A172 (cell line): ENCODE measurements at regions not wholly inside any gene's neighbourhood (a gene's known extent, or its start where the extent isn't known, plus 50 kb on each side); places are given as distances from the start of the nearest gene placed in this dataset.
"Not testable (repeated sequence)": the region's sequence is repeated elsewhere in the genome, so short reads cannot be mapped to it uniquely, and the experiment has no call there.

ENCODE experiments used
- DNase-seq: peaks from one replicate; pipeline ENCODE4 v3.0.0-alpha.2; 2015; ENCODE audit warnings: low spot score

- DNase-seq = not testable (repeated sequence)
Measured at GRCh38 chr10:38362514-38362913, 268.4 kb downstream of the ZNF37A start.

GRCh38 chr10:38364073-38364472 is 269.9 kb downstream of the ZNF37A start:
- DNase-seq = not testable (repeated sequence)

- peak; percentile 15 for DNase-seq
Measured at GRCh38 chr10:38365917-38366316, 271.8 kb downstream of the ZNF37A start.

GRCh38 chr10:38383800-38384199 is 289.7 kb downstream of the ZNF37A start:
- not testable (repeated sequence) for DNase-seq

DNA sequence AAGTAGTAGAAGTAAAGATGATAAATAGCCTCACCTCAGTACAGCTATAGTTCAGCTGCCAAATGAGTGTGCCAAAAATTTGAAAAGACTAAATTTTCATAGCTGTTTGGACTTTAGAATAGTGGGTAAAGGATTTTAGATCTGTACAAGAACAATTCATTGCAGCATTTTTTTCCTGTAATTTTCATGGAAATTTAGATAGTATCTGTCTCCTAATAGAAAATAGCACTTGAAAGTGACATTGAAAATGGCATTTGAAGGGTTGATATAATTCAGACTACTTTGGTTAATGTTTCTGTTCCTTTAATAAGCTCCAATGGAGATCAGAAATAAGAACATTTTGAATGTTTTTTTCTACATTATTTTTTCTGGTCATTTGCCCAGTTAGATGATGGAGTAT is 292.7 kb downstream of the ZNF37A start:
- not testable (repeated sequence) for DNase-seq

DNA sequence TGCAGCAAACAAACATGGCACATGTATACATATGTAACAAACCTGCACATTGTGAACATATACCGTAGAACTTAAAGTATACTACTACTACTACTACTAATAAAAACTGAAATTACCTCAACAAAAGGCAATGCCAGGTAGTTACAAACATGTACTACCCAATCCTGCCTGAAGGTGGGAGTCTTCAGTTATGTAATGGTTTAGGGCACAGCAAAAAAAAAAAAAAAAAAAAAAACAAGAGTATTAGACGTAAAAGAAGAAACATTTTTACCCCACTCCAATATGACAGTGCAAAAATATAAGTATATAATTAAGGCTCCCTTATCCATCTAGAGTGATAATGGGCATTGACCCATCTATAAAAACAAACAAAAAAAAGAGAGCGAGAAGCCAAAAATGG is 296.6 kb downstream of the ZNF37A start:
- peak; percentile 15 for DNase-seq

GRCh38 chr10:38395465-38395864 is 301.3 kb downstream of the ZNF37A start:
- not testable (repeated sequence) for DNase-seq

- DNase-seq = not testable (repeated sequence)
Measured at GRCh38 chr10:38396178-38396954, 302.2 kb downstream of the ZNF37A start.

GRCh38 chr10:38401565-38401964 is 307.4 kb downstream of the ZNF37A start:
- DNase-seq = not testable (repeated sequence)

DNA sequence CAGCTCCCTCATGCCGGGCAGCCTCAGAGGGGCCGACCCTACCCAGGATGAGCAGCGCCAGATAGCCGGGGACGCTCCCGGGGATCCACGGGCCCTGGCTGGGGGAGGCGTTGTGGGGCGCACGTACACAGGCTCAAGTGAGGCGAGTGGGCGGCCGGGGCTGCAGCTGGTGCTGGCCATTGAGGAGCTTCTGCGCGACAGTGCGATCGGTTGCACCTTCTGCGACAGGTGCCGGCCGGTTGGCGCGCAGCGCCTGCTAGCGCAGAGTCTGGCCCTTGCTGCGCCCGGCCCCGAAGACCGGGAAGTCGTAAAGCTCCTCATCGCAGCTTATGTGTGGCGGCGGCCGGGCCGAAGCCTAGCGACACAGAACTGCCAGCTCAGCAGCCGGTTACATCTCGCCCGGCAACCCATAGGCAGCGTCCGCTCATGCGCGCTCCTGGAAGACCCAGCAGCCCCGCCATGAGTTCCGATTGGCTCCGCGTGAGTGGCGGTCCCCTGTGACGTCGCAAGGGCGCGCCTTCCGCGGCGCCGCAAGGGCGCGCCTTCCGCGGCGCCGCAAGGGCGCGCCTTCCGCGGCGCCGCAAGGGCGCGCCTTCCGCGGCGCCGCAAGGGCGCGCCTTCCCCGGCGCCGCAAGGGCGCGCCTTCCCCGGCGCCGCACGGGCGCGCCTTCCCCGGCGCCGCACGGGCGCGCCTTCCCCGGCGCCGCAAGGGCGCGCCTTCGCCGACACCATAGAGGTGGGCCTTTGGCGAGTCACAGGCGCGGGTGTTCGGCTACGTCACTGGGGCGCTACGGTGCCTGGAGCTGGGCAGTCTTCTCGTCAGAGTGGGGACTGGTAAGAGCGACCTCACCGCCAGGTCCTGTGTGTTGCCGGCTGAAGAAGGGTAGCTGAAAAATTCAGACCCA is 308.6 kb downstream of the ZNF37A start:
- peak; percentile 92 for DNase-seq

DNA sequence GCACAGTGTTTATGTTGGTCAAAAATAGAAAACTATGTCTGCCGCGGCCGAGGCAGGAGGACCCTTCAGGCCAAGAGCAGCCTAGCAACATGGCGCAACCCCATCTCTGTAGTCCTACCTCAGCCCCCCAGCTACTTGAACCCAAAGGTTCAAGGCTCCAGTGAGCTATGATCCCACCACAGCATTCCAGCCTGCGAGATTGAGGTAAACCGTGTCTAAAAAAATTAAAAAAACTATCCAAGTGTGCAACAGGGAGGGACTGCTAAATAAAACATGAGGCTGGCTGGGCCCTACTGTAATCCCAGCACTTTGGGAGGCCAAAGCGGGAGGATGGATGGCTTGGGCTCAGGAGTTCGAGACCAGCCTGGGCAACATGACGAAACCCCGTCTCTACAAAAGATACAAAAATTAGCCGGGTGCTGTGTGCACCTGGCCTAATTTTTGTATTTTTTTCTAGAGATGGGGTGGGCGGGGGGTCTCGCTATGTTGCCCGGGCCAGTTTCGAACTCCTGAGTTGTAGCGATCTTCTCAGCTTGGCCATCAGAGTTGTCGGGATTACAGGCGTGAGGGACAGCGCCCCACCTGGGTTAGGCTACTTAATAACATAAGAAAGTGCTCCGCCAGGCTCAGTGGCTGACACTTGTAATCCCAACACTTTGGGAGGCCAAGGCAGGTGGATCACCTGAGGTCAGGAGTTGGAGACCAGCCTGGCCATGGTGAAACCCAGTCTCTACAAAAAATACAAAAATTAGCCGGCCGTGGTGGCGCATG is 309.4 kb downstream of the ZNF37A start:
- DNase-seq = peak; percentile 4

DNA sequence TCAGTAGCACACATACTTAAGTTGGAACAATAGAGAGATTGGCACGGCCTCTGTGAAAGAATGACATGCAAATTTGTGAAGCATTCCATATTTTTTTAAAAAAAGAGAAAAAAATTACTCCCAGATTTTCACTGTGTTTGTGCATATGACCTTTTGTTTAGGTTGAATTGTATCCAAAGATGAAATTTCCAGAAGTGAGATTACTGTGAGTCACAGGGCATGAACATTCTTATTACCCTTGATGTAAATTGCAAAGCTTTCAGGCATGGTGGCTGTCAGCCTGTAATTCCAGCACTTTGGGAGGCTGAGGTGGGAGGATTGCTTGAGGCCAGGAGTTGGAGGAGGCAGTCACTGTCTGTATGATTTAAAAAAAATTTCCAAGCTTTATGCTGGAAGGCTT is 329.5 kb downstream of the ZNF37A start:
- DNase-seq = not testable (repeated sequence)

GRCh38 chr10:38430242-38430641 is 336.1 kb downstream of the ZNF37A start:
- DNase-seq = not testable (repeated sequence)

GRCh38 chr10:38437359-38437758 is 343.2 kb downstream of the ZNF37A start:
- peak; percentile 3 for DNase-seq

GRCh38 chr10:38448614-38449355 is 354.6 kb downstream of the ZNF37A start:
- not testable (repeated sequence) for DNase-seq

- not testable (repeated sequence) for DNase-seq
Measured at GRCh38 chr10:38449618-38450017, 355.5 kb downstream of the ZNF37A start.

DNA sequence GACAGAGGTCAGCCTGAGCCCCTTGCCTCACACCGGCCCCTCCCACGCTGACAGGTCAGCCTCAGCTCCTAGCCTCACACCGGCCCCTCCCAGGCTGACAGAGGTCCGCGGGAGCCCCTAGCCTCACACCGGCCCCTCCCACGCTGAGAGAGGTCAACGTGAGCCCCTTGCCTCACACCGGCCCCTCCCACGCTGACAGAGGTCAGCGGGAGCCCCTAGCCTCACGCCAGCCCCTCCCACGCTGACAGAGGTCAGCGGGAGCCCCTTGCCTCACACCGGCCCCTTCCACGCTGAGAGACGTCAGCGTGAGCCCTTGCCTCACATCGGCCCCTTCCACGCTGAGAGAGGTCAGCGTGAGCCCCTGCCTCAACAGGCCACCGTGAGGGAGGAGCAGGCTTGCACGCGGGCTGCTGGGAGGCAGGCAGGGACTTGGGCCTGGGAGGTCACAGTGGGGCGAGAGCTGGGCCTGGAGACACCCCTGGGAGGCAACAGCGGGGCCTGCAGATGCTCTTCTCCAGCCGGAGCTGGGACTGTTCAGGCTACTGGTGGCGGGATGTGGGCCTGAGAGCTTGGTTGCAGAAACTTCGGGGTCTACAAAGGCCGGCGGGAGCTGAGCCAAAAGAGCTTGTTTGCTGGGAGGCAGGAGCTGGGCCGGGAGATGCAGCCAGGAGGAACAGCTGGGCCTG is 356.4 kb downstream of the ZNF37A start:
- DNase-seq = not testable (repeated sequence)

GRCh38 chr10:38451306-38451967 is 357.3 kb downstream of the ZNF37A start:
- not testable (repeated sequence) for DNase-seq
